D721Med (cell line): ENCODE measurements at regions not wholly inside any gene's neighbourhood (a gene's known extent, or its start where the extent isn't known, plus 50 kb on each side); places are given as distances from the start of the nearest gene placed in this dataset.

Experiments used
- DNase-seq: peaks from one replicate; pipeline ENCODE4 v3.0.0; 2011; ENCODE audit warnings: low spot score; ENCODE audit not compliant: insufficient read length
- FAIRE-seq: peaks from 2 replicates; lab custom pipeline; 2011; peaks lifted over from hg19 to GRCh38; lab: Jason Lieb, UNC
- TF ChIP-seq, protein P1 (sequence below): IDR thresholded peaks from 2 replicates; pipeline ENCODE4 v1.5.1; 2012; ENCODE audit warnings: mild to moderate bottlenecking, control low read depth; ENCODE audit not compliant: insufficient read depth; ENCODE audit errors: missing control alignments

DNA sequence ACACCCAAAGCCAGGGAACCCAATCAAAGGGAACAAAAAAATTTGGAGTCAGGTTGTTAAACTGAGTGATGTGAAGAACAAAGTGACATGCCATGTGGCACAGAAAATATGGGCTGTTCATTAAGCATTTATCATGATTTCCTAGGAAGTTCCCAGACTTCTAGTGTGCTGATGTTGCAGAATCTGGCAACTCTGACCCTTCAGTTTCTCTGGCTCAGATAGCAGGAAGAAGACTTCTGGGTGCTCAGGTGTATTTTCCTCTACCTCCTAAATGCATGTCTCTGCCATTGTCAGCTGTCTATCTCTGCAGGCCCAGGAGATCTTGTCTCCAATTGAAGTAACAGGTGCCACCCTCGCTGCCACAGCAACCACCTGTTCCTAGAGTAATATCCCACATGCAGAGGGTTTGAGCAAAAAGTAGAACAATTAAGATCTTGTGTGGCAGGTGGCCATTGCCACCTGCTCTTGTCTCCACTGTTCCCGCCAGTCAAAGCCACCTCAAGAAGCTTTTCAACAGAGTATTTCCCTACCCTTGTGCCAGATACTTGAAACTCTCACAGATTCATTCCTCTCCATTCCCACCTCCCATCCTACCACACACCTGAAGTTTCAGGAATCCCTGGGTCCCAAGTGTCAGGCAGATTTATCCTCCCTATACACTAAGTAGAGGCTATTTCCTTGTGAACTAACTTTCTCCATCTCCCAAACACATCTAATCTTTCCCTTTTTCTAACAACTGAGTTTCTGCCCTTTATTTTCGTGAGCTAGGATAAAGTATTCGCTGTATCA lies 533.7 kb upstream of the CHAC2 start:
- TF ChIP-seq, protein P1, sequence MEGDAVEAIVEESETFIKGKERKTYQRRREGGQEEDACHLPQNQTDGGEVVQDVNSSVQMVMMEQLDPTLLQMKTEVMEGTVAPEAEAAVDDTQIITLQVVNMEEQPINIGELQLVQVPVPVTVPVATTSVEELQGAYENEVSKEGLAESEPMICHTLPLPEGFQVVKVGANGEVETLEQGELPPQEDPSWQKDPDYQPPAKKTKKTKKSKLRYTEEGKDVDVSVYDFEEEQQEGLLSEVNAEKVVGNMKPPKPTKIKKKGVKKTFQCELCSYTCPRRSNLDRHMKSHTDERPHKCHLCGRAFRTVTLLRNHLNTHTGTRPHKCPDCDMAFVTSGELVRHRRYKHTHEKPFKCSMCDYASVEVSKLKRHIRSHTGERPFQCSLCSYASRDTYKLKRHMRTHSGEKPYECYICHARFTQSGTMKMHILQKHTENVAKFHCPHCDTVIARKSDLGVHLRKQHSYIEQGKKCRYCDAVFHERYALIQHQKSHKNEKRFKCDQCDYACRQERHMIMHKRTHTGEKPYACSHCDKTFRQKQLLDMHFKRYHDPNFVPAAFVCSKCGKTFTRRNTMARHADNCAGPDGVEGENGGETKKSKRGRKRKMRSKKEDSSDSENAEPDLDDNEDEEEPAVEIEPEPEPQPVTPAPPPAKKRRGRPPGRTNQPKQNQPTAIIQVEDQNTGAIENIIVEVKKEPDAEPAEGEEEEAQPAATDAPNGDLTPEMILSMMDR, result no peak
- no peak for DNase-seq
- no peak for FAIRE-seq

GRCh38 chr2:53231908-53232307 lies 535.7 kb upstream of the CHAC2 start:
- DNase-seq, result no peak
- no peak for FAIRE-seq

DNA sequence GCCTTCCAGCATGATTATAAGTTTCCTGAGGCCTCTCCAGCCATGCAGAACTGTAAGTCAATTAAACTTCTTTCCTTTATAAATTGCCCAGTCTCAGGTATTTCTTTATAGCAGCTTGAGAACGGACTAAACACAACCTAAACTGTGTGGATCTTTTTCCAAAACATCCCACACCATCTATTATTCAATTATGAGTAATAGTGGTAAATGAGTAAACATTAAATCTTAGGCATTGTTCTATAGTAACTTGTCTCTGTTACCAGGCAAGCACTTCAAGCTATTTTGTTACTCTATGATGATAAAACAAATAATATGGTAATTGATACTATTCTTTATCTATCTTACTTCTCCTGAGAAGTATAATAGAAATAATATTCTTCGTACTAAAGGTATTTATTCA lies 536.9 kb upstream of the CHAC2 start:
- FAIRE-seq, result no peak
- TF ChIP-seq, protein P1, result no peak
- no peak for DNase-seq

More at GRCh38 chr2:53231908-53232307, 535.7 kb upstream of the CHAC2 start:
- TF ChIP-seq, protein P1, result no peak

- TF ChIP-seq, protein P1, result no peak
- DNase-seq (no peak), FAIRE-seq (no peak)
Observed at GRCh38 chr2:53227535-53227934, 540.1 kb upstream of the CHAC2 start.

GRCh38 chr2:53220969-53221368 lies 546.6 kb upstream of the CHAC2 start:
- DNase-seq (no peak), FAIRE-seq (no peak)
- TF ChIP-seq, protein P1, result no peak

- TF ChIP-seq, protein P1, result no peak
- FAIRE-seq (no peak), DNase-seq (no peak)
Observed at GRCh38 chr2:53217250-53217649, 550.4 kb upstream of the CHAC2 start.

- no peak for DNase-seq
- no peak for FAIRE-seq
- TF ChIP-seq, protein P1, result no peak
Observed at GRCh38 chr2:53216805-53217204, 550.8 kb upstream of the CHAC2 start.
